ENCODE measurements at regions not wholly inside any gene's neighbourhood (a gene's known extent, or its start where the extent isn't known, plus 50 kb on each side); places are given as distances from the start of the nearest gene placed in this dataset.

GRCh38 chr2:12970861-12971260 lies 254.1 kb downstream of the TRIB2 start:
- TF ChIP-seq EZH2 (IDR thresholded peaks at IDR 0.05; ENCODE audit: borderline replicate concordance, low read depth, low read length, severe bottlenecking) (no peak), CTCF (IDR thresholded peaks at IDR 0.05; ENCODE audit: extremely low read depth in 1 of 2, insufficient read depth in 1 of 2, low read depth in 1 of 2, low read length in 2 of 2) (no peak), MAX (IDR thresholded peaks at IDR 0.05; ENCODE audit: insufficient read depth, insufficient read length) (no peak), POLR2A (IDR thresholded peaks at IDR 0.05; ENCODE audit: low read depth, low read length) (no peak), JUN (IDR thresholded peaks at IDR 0.05; ENCODE audit: borderline replicate concordance, insufficient read depth, insufficient read length, low read depth) (no peak), POLR2AphosphoS5 (IDR thresholded peaks at IDR 0.05; ENCODE audit: insufficient read depth, low read depth, low read length) (no peak), GATA2 (IDR thresholded peaks at IDR 0.05; ENCODE audit: insufficient read depth, insufficient read length, low read depth, low read length) (no peak)

Data from endothelial cell of umbilical vein (primary cell).